WERI-Rb-1 (cell line): ENCODE measurements at regions not wholly inside any gene's neighbourhood (a gene's known extent, or its start where the extent isn't known, plus 50 kb on each side); places are given as distances from the start of the nearest gene placed in this dataset.

Experiments
- DNase-seq: peaks from one replicate; pipeline ENCODE4 v3.0.0-alpha.2; 2020
- H3K27ac ChIP-seq: fragments of 250-450 bp; sonication (Bioruptor Pico); 2 replicates; pipeline ENCODE4 v1.5.1; 2020; ENCODE audit warnings: mild to moderate bottlenecking, moderate library complexity
- H3K27me3 ChIP-seq: fragments of 250-450 bp; sonication (Bioruptor Pico); 2 replicates; pipeline ENCODE4 v1.5.1; 2021; ENCODE audit warnings: mild to moderate bottlenecking, low read depth, moderate library complexity; ENCODE audit not compliant: insufficient read depth, severe bottlenecking
- H3K36me3 ChIP-seq: fragments of 250-450 bp; sonication (Bioruptor Pico); 2 replicates; pipeline ENCODE4 v1.5.1; 2020; ENCODE audit warnings: mild to moderate bottlenecking, moderate library complexity
- H3K4me3 ChIP-seq: 2 replicates; pipeline ENCODE4 v1.5.1; 2011; ENCODE audit warnings: low read depth, mild to moderate bottlenecking, control low read depth, low read length
- H3K9me3 ChIP-seq: fragments of 250-450 bp; sonication (Bioruptor Pico); 2 replicates; pipeline ENCODE4 v1.5.1; 2021; ENCODE audit warnings: mild to moderate bottlenecking, moderate library complexity; ENCODE audit not compliant: severe bottlenecking
- CTCF ChIP-seq: IDR thresholded peaks from 2 replicates; pipeline ENCODE4 v1.5.1; 2011; ENCODE audit warnings: low read depth, mild to moderate bottlenecking, control low read depth, inconsistent platforms, low read length

DNA sequence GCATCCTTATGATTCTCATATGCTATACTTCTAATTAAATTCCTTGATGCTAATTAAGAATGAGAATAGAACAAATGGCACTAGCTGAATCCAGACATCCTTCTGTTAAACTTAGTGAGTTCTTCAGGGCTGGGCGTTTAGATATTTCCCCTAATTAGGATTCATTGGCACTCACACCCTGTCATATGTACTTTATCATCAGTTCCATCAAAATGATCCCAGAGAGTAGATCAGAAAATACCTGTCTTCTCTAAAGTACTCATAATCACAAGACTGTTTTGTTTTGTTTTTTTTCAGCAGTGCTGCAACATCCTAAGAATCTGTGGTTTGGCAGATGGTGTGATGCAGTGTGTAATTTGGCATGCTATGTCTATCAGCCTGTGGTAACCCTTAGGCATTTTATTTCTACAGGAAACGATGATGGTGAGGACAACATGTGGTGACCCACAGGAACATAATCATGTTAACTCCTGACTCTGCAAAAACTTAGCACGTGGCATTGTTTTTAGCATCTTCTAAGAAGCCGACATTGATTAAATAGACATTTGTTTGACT lies 2528.4 kb downstream of the ARAP2 start:
- TF ChIP-seq CTCF: no peak
- peaks cover 2% of the 10 kb centered on the region for H3K9me3 ChIP-seq
- no peak overlapping the region for H3K4me3 ChIP-seq
- H3K36me3 ChIP-seq: no peaks in the 10 kb centered on the region
- H3K27me3 ChIP-seq: no peaks in the 10 kb centered on the region
- DNase-seq: no peak
- no peak overlapping the region for H3K27ac ChIP-seq

- no peak for TF ChIP-seq CTCF
- Histone ChIP-seq H3K27me3 (no peaks in the 10 kb centered on the region), H3K4me3 (no peak overlapping the region), H3K27ac (no peak overlapping the region), H3K9me3 (peaks cover 2% of the 10 kb centered on the region), H3K36me3 (no peaks in the 10 kb centered on the region)
- DNase-seq: no peak
Measured at GRCh38 chr4:33722254-33722653, 2522.1 kb downstream of the ARAP2 start.

- no peak overlapping the region for H3K4me3 ChIP-seq
- H3K27me3 ChIP-seq: no peaks in the 10 kb centered on the region
Measured at GRCh38 chr4:33722800-33723516, 2521.4 kb downstream of the ARAP2 start.

DNA sequence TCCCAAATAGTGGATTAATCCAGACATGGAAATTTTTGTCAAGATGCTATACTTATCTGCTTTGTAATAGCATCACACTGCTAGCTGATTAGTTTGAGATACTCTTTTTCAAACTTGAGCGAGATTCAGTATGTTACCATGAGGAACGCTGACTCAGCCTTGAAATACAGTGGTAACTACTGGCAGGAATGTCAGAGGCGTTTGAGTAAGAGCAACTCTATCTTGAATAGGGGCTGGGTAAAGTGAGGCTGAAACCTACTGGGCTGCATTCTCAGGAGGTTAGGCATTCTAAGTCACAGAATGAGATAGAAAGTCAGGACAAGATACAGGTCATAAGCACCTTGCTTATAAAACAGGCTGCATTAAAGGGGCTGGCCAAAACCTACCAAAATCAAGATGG lies 2519.6 kb downstream of the ARAP2 start:
- no peak for DNase-seq
- no peak for TF ChIP-seq CTCF
- Histone ChIP-seq H3K36me3 (no peaks in the 10 kb centered on the region), H3K9me3 (no peaks in the 10 kb centered on the region), H3K4me3 (no peak overlapping the region), H3K27ac (no peak overlapping the region), H3K27me3 (no peaks in the 10 kb centered on the region)

More at GRCh38 chr4:33722800-33723516, 2521.4 kb downstream of the ARAP2 start:
- no peak for TF ChIP-seq CTCF
- Histone ChIP-seq H3K9me3 (peaks cover 2% of the 10 kb centered on the region), H3K36me3 (no peaks in the 10 kb centered on the region), H3K27ac (no peak overlapping the region)
- DNase-seq: no peak

- no peaks in the 10 kb centered on the region for H3K9me3 ChIP-seq
- no peak for DNase-seq
- no peaks in the 10 kb centered on the region for H3K36me3 ChIP-seq
- no peak overlapping the region for H3K27ac ChIP-seq
- no peaks in the 10 kb centered on the region for H3K27me3 ChIP-seq
- TF ChIP-seq CTCF: no peak
- no peak overlapping the region for H3K4me3 ChIP-seq
Measured at GRCh38 chr4:33725861-33726260, 2518.5 kb downstream of the ARAP2 start.

DNA sequence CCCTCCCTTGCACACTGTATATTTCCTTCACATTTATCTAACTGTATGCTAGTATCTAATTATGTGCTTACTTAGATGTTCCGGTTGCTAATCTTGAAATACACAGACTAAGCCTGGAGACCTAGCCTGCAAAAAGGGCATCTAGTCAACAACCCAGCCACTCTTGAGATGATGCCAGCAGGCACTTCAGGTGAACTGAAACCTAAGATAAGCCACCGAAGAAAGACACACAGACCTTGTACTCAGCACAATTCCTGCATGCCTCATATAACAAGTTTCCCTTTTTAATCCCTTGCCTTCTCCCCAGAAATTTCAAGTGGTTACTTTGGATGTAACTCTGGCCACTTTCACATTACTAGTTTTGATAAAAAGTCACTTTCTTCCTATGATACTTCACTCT lies 2506.6 kb downstream of the ARAP2 start:
- Histone ChIP-seq H3K36me3 (no peaks in the 10 kb centered on the region), H3K27me3 (no peaks in the 10 kb centered on the region), H3K4me3 (no peak overlapping the region), H3K9me3 (no peaks in the 10 kb centered on the region), H3K27ac (no peak overlapping the region)
- no peak for TF ChIP-seq CTCF
- DNase-seq: no peak
